HepG2 (cell line): ENCODE measurements at regions not wholly inside any gene's neighbourhood (a gene's known extent, or its start where the extent isn't known, plus 50 kb on each side); places are given as distances from the start of the nearest gene placed in this dataset.

Experiments
- AGO2 ChIP-seq: fragments of 200-400 bp; formaldehyde crosslinking; optimal IDR thresholded peaks from 2 replicates; pipeline ENCODE3; 2017; ENCODE audit warnings: mild to moderate bottlenecking, low read depth, low read length, moderate library complexity
- CEBPB ChIP-seq: IDR thresholded peaks from 2 replicates; pipeline ENCODE4 v1.6.1; 2011; ENCODE audit warnings: low read depth, low read length, improper control_type of control experiment, borderline replicate concordance
- CTCF ChIP-seq: sonication (generic); formaldehyde crosslinking; IDR thresholded peaks from 2 replicates; pipeline ENCODE4 v1.5.0; 2020; ENCODE audit warnings: mild to moderate bottlenecking, missing genetic modification reagents, moderate library complexity
- EZH2 ChIP-seq: conservative IDR thresholded peaks from 2 replicates; pipeline ENCODE4 v1.6.1; 2012; ENCODE audit warnings: mild to moderate bottlenecking, low read depth, low read length, moderate library complexity
- FOXM1 ChIP-seq: sonication (generic); formaldehyde crosslinking; IDR thresholded peaks from 2 replicates; pipeline ENCODE4 v1.5.0; 2020; ENCODE audit warnings: missing genetic modification reagents
- HOXA9 ChIP-seq: sonication (generic); formaldehyde crosslinking; IDR thresholded peaks from 2 replicates; pipeline ENCODE4 v1.8.1; 2022; ENCODE audit warnings: missing genetic modification reagents, mild to moderate bottlenecking, moderate library complexity, borderline replicate concordance
- RAD51 ChIP-seq: fragments of 450-650 bp; IDR thresholded peaks from 2 replicates; pipeline ENCODE4 v1.6.1; 2016; ENCODE audit warnings: borderline replicate concordance
- RERE ChIP-seq: IDR thresholded peaks from 2 replicates; pipeline ENCODE4 v1.6.1; 2016; ENCODE audit warnings: low read depth, missing genetic modification reagents, missing compliant biosample characterization
- ZBED4 ChIP-seq: sonication (generic); formaldehyde crosslinking; IDR thresholded peaks from 2 replicates; pipeline ENCODE4 v1.4.0; 2020; ENCODE audit warnings: missing genetic modification reagents, borderline replicate concordance
- ZHX1 ChIP-seq: sonication (generic); formaldehyde crosslinking; IDR thresholded peaks from 2 replicates; pipeline ENCODE4 v1.8.1; 2022; ENCODE audit warnings: low read depth, mild to moderate bottlenecking, missing genetic modification reagents
- ZNF614 ChIP-seq: IDR thresholded peaks from 2 replicates; pipeline ENCODE4 v1.6.1; 2018; ENCODE audit warnings: missing biosample characterization, missing genetic modification reagents, inconsistent platforms, borderline replicate concordance

GRCh38 chr6:91241946-91242613, 655.2 kb upstream of the MAP3K7 start:
- TF ChIP-seq CTCF, result no peak
- no peak for TF ChIP-seq AGO2
- no peak for TF ChIP-seq EZH2
- no peak for TF ChIP-seq ZHX1
- no peak for TF ChIP-seq RERE
- TF ChIP-seq HOXA9, result no peak
- no peak for TF ChIP-seq ZNF614 (CRISPR knock-in tag)
- TF ChIP-seq CEBPB, result no peak
- TF ChIP-seq FOXM1 (CRISPR knock-in tag), result no peak
- no peak for TF ChIP-seq RAD51
- TF ChIP-seq ZBED4 (CRISPR knock-in tag), result no peak
